ENCODE measurements at regions not wholly inside any gene's neighbourhood (a gene's known extent, or its start where the extent isn't known, plus 50 kb on each side); places are given as distances from the start of the nearest gene placed in this dataset.

- H2AFZ ChIP-seq (ENCODE audit: low read depth): no peak overlapping the region
- no peaks in the 10 kb centered on the region for H3K79me2 ChIP-seq (ENCODE audit: insufficient read depth, low read depth)
- no peaks in the 10 kb centered on the region for H3K4me1 ChIP-seq (ENCODE audit: low read depth, poor library complexity, severe bottlenecking)
- no peaks in the 10 kb centered on the region for H4K20me1 ChIP-seq (ENCODE audit: insufficient read depth)
- no peak overlapping the region for H3K4me3 ChIP-seq (IDR thresholded peaks at IDR 0.05; ENCODE audit: insufficient read depth, low read depth, low read length)
- H3K4me2 ChIP-seq: no peak overlapping the region
- no peak overlapping the region for H3K9ac ChIP-seq
- no peak for TF ChIP-seq CTCF (conservative IDR thresholded peaks at IDR 0.05; ENCODE audit: low read depth, low read length)
- H3K27me3 ChIP-seq (ENCODE audit: insufficient read depth, low read depth): no peaks in the 10 kb centered on the region
- no peak overlapping the region for H3K27ac ChIP-seq
- no peaks in the 10 kb centered on the region for H3K36me3 ChIP-seq (ENCODE audit: insufficient read depth)
Observed at GRCh38 chr21:15275615-15276235, 210.9 kb upstream of the NRIP1 start.

GRCh38 chr21:15276243-15276642 is 211.4 kb upstream of the NRIP1 start:
- no peak overlapping the region for H2AFZ ChIP-seq (ENCODE audit: low read depth)
- TF ChIP-seq CTCF (conservative IDR thresholded peaks at IDR 0.05; ENCODE audit: low read depth, low read length): no peak
- H3K27me3 ChIP-seq (ENCODE audit: insufficient read depth, low read depth): no peaks in the 10 kb centered on the region
- no peaks in the 10 kb centered on the region for H3K4me1 ChIP-seq (ENCODE audit: low read depth, poor library complexity, severe bottlenecking)
- H3K9ac ChIP-seq: no peak overlapping the region
- H3K4me2 ChIP-seq: no peak overlapping the region
- no peak overlapping the region for H3K27ac ChIP-seq
- no peaks in the 10 kb centered on the region for H3K79me2 ChIP-seq (ENCODE audit: insufficient read depth, low read depth)
- no peak overlapping the region for H3K4me3 ChIP-seq (IDR thresholded peaks at IDR 0.05; ENCODE audit: insufficient read depth, low read depth, low read length)
- no peaks in the 10 kb centered on the region for H3K36me3 ChIP-seq (ENCODE audit: insufficient read depth)
- H4K20me1 ChIP-seq (ENCODE audit: insufficient read depth): no peaks in the 10 kb centered on the region

GRCh38 chr21:15277466-15277865 is 212.7 kb upstream of the NRIP1 start:
- no peaks in the 10 kb centered on the region for H3K36me3 ChIP-seq (ENCODE audit: insufficient read depth)
- no peak overlapping the region for H3K4me3 ChIP-seq (IDR thresholded peaks at IDR 0.05; ENCODE audit: insufficient read depth, low read depth, low read length)
- H3K4me2 ChIP-seq: no peak overlapping the region
- H2AFZ ChIP-seq (ENCODE audit: low read depth): no peak overlapping the region
- H3K27me3 ChIP-seq (ENCODE audit: insufficient read depth, low read depth): no peaks in the 10 kb centered on the region
- no peaks in the 10 kb centered on the region for H3K79me2 ChIP-seq (ENCODE audit: insufficient read depth, low read depth)
- no peak overlapping the region for H3K9ac ChIP-seq
- no peaks in the 10 kb centered on the region for H3K4me1 ChIP-seq (ENCODE audit: low read depth, poor library complexity, severe bottlenecking)
- H3K27ac ChIP-seq: no peak overlapping the region
- no peak for TF ChIP-seq CTCF (conservative IDR thresholded peaks at IDR 0.05; ENCODE audit: low read depth, low read length)
- H4K20me1 ChIP-seq (ENCODE audit: insufficient read depth): no peaks in the 10 kb centered on the region

GRCh38 chr21:15278279-15278678 is 213.5 kb upstream of the NRIP1 start:
- no peaks in the 10 kb centered on the region for H3K27me3 ChIP-seq (ENCODE audit: insufficient read depth, low read depth)
- no peak overlapping the region for H3K4me3 ChIP-seq (IDR thresholded peaks at IDR 0.05; ENCODE audit: insufficient read depth, low read depth, low read length)
- no peaks in the 10 kb centered on the region for H3K36me3 ChIP-seq (ENCODE audit: insufficient read depth)
- no peaks in the 10 kb centered on the region for H3K79me2 ChIP-seq (ENCODE audit: insufficient read depth, low read depth)
- H3K4me2 ChIP-seq: no peak overlapping the region
- H4K20me1 ChIP-seq (ENCODE audit: insufficient read depth): no peaks in the 10 kb centered on the region
- no peaks in the 10 kb centered on the region for H3K4me1 ChIP-seq (ENCODE audit: low read depth, poor library complexity, severe bottlenecking)
- H2AFZ ChIP-seq (ENCODE audit: low read depth): no peak overlapping the region
- no peak overlapping the region for H3K9ac ChIP-seq
- no peak for TF ChIP-seq CTCF (conservative IDR thresholded peaks at IDR 0.05; ENCODE audit: low read depth, low read length)
- no peak overlapping the region for H3K27ac ChIP-seq

All from KMS-11 (cell line).